A549 (cell line): ENCODE measurements at regions not wholly inside any gene's neighbourhood (a gene's known extent, or its start where the extent isn't known, plus 50 kb on each side); places are given as distances from the start of the nearest gene placed in this dataset.

Experiments
- ATAC-seq, 2 experiments: fragments of 200-7000 bp in 1 of 2; fragments of >200 bp in 1 of 2; cut with Nextera tagmentation in 1 of 2; cut with Tn5 transposase in 1 of 2; 3 replicates each; pipeline versions ENCODE4 v1.8.0 to v1.9.1; 2018 to 2020; ENCODE audit warnings: mild to moderate bottlenecking in 1 of 2, moderate library complexity in 1 of 2
- CTCF ChIA-PET: fragments of 300-600 bp; sonication (Branson Sonifier 250); formaldehyde crosslinking; extraction: SDS; loops from one replicate; lab custom pipeline; 2021; ENCODE audit warnings: antibody characterized with exemption, inconsistent platforms; lab: Yijun Ruan, JAX
- POLR2A ChIA-PET: fragments of 350-600 bp; formaldehyde crosslinking; extraction: SDS; loops from one replicate; lab custom pipeline; 2021; ENCODE audit warnings: antibody characterized with exemption, inconsistent platforms; lab: Yijun Ruan, JAX
- DNase-seq, 2 experiments: peaks; one replicate each; pipeline versions ENCODE4 v3.0.0 to v3.0.0-alpha.2; 2011 to 2016; ENCODE audit warnings: low read depth in 1 of 2, low spot score in 1 of 2
- FAIRE-seq: peaks from 2 replicates; lab custom pipeline; 2011; peaks lifted over from hg19 to GRCh38; lab: Jason Lieb, UNC
- H3K27ac ChIP-seq, 2 experiments: fragments of >200 bp; sonication (Bioruptor Twin); formaldehyde crosslinking; 3 replicates each; pipeline ENCODE4 v1.5.1; 2016 to 2017
- H3K4me1 ChIP-seq: fragments of >200 bp; sonication (Bioruptor Twin); formaldehyde crosslinking; 3 replicates; pipeline ENCODE4 v1.6.1; 2016
- H3K4me2 ChIP-seq: fragments of >200 bp; sonication (Bioruptor Twin); formaldehyde crosslinking; 3 replicates; pipeline ENCODE4 v1.6.1; 2016
- H3K4me3 ChIP-seq: fragments of >200 bp; sonication (Bioruptor Twin); formaldehyde crosslinking; 3 replicates; pipeline ENCODE4 v1.5.1; 2016
- H3K9me3 ChIP-seq: fragments of >200 bp; sonication (Bioruptor Twin); formaldehyde crosslinking; 3 replicates; pipeline ENCODE4 v1.6.1; 2016
- CEBPB ChIP-seq, 2 experiments: fragments of >200 bp in 1 of 2; sonication (Bioruptor Twin) in 1 of 2; formaldehyde crosslinking in 1 of 2; IDR thresholded peaks; 2 replicates each; pipeline ENCODE4 v1.6.1; 2012 to 2016
- CHD2 ChIP-seq: fragments of 150-350 bp; IDR thresholded peaks from 2 replicates; pipeline ENCODE4 v1.6.1; 2014; ENCODE audit warnings: low read length; ENCODE audit not compliant: partially characterized antibody
- CHD4 ChIP-seq: fragments of 200-600 bp; sonication (generic); IDR thresholded peaks from 2 replicates; pipeline ENCODE4 v1.6.1; 2016; ENCODE audit warnings: antibody characterized with exemption, mild to moderate bottlenecking, borderline replicate concordance
- CTCF ChIP-seq: fragments of >200 bp; sonication (Bioruptor Twin); formaldehyde crosslinking; IDR thresholded peaks from 3 replicates; pipeline ENCODE4 v1.5.1; 2016
- EHMT2 ChIP-seq: fragments of 200-600 bp; sonication (generic); IDR thresholded peaks from 2 replicates; pipeline ENCODE4 v1.6.1; 2016; ENCODE audit warnings: antibody characterized with exemption, low read depth, mild to moderate bottlenecking, moderate library complexity
- ELK1 ChIP-seq: fragments of 150-350 bp; IDR thresholded peaks from 2 replicates; pipeline ENCODE4 v1.6.1; 2014; ENCODE audit warnings: low read depth, mild to moderate bottlenecking, low read length
- FOSL2 ChIP-seq, 2 experiments: fragments of 450-650 bp in 1 of 2; fragments of >200 bp in 1 of 2; sonication (Bioruptor Twin) in 1 of 2; formaldehyde crosslinking; IDR thresholded peaks; 2 replicates each; pipeline versions ENCODE4 v1.5.0 to v1.6.1; 2016 to 2020; ENCODE audit warnings: mild to moderate bottlenecking in 1 of 2, moderate library complexity in 1 of 2
- FOXS1 ChIP-seq: fragments of 250-450 bp; sonication (Bioruptor Pico); IDR thresholded peaks from 2 replicates; pipeline ENCODE4 v1.5.0; 2020; ENCODE audit warnings: mild to moderate bottlenecking, moderate library complexity
- GATA3 ChIP-seq: IDR thresholded peaks from 2 replicates; pipeline ENCODE4 v1.6.1; 2012; ENCODE audit warnings: borderline replicate concordance
- HES2 ChIP-seq: fragments of >200 bp; sonication (Bioruptor Twin); formaldehyde crosslinking; IDR thresholded peaks from 2 replicates; pipeline ENCODE4 v1.6.1; 2016
- HMGXB4 ChIP-seq: fragments of 250-450 bp; sonication (Bioruptor Pico); IDR thresholded peaks from 2 replicates; pipeline ENCODE4 v1.5.0; 2021; ENCODE audit warnings: mild to moderate bottlenecking, moderate library complexity, borderline replicate concordance
- HOXA7 ChIP-seq: fragments of 250-450 bp; sonication (Bioruptor Pico); IDR thresholded peaks from 2 replicates; pipeline ENCODE4 v1.5.0; 2020; ENCODE audit warnings: mild to moderate bottlenecking, moderate library complexity
- MAX ChIP-seq: IDR thresholded peaks from 2 replicates; pipeline ENCODE4 v1.6.1; 2012
- MAZ ChIP-seq: fragments of 150-350 bp; IDR thresholded peaks from 2 replicates; pipeline ENCODE4 v1.6.1; 2014; ENCODE audit warnings: antibody characterized with exemption, low read depth, low read length, borderline replicate concordance
- NPAS2 ChIP-seq: fragments of 250-450 bp; sonication (Bioruptor Pico); IDR thresholded peaks from 2 replicates; pipeline ENCODE4 v1.8.0; 2022; ENCODE audit warnings: mild to moderate bottlenecking, moderate library complexity, borderline replicate concordance
- POLR2AphosphoS2 ChIP-seq: conservative IDR thresholded peaks from 2 replicates; pipeline ENCODE4 v1.6.1; 2012; ENCODE audit warnings: low read length, improper control_type of control experiment, inconsistent platforms
- RAD21 ChIP-seq, 2 experiments: fragments of >200 bp in 1 of 2; sonication (Bioruptor Twin) in 1 of 2; formaldehyde crosslinking in 1 of 2; IDR thresholded peaks in 1 of 2; conservative IDR thresholded peaks in 1 of 2; 2 replicates in 1 of 2; 3 replicates in 1 of 2; pipeline ENCODE4 v1.6.1; 2012 to 2018; ENCODE audit warnings: inconsistent platforms in 1 of 2
- RNF2 ChIP-seq: fragments of 200-600 bp; sonication (generic); IDR thresholded peaks from 2 replicates; pipeline ENCODE4 v1.6.1; 2016; ENCODE audit warnings: low read depth, mild to moderate bottlenecking, antibody characterized with exemption, moderate library complexity, borderline replicate concordance
- SREBF2 ChIP-seq: fragments of 450-650 bp; IDR thresholded peaks from 2 replicates; pipeline ENCODE4 v1.6.1; 2014; ENCODE audit warnings: mild to moderate bottlenecking, moderate library complexity
- TFCP2L1 ChIP-seq: fragments of 250-450 bp; sonication (Bioruptor Pico); IDR thresholded peaks from 2 replicates; pipeline ENCODE4 v1.5.0; 2021; ENCODE audit warnings: mild to moderate bottlenecking
- USF2 ChIP-seq: fragments of 450-650 bp; IDR thresholded peaks from 2 replicates; pipeline ENCODE4 v1.6.1; 2014; ENCODE audit warnings: antibody characterized with exemption
- ZSCAN20 ChIP-seq: fragments of 250-450 bp; sonication (Bioruptor Pico); IDR thresholded peaks from 2 replicates; pipeline ENCODE4 v1.8.0; 2022; ENCODE audit warnings: mild to moderate bottlenecking, moderate library complexity
- WGBS: methylation state at CpG from one replicate; pipeline ENCODE4 v1.1.6; 2017; ENCODE audit errors: missing lambda C conversion rate; 5-methylcytosine and 5-hydroxymethylcytosine counted together

GRCh38 chr1:221315330-221315729, 426.6 kb downstream of the DUSP10 start:
- CTCF ChIA-PET, result no interaction called here
- Histone ChIP-seq H3K9me3 (no peaks in the 10 kb centered on the region), H3K27ac (0 out of 6 replicates have a peak overlapping the region, but pooled peaks of 1 of the 2 experiments have one; percentile 15), H3K4me1 (peaks cover 10% of the 10 kb centered on the region; the same call in 2 of the 3 replicates), H3K4me3 (no peak overlapping the region), H3K4me2 (0 out of 3 replicates have a peak overlapping the region, but pooled peaks have one; percentile 4)
- FAIRE-seq, result no peak
- POLR2A ChIA-PET, result no interaction called here
- ATAC-seq, result no peak; a peak in 1 of 6 replicates
- DNase-seq, result no peak
- WGBS, result 21% methylated on average over 3 of the region's 3 CpGs
- TF ChIP-seq RNF2, result no peak
- TF ChIP-seq TFCP2L1 (CRISPR knock-in tag), result no peak
- TF ChIP-seq USF2, result no peak
- TF ChIP-seq POLR2AphosphoS2, result no peak
- no peak for TF ChIP-seq MAZ
- TF ChIP-seq HES2, result no peak
- TF ChIP-seq RAD21 (conservative IDR thresholded peaks at IDR 0.05 in 1 of 2, IDR thresholded peaks at IDR 0.05 in 1 of 2), result no peak
- TF ChIP-seq HOXA7 (CRISPR knock-in tag), result no peak
- TF ChIP-seq FOXS1 (CRISPR knock-in tag), result no peak
- no peak for TF ChIP-seq HMGXB4 (CRISPR knock-in tag)
- TF ChIP-seq SREBF2, result no peak
- TF ChIP-seq CHD4, result no peak
- TF ChIP-seq ELK1, result no peak
- TF ChIP-seq, all 56 proteins: peak for 0

GRCh38 chr1:221316491-221317056, 425.3 kb downstream of the DUSP10 start:
- POLR2A ChIA-PET, result no interaction called here
- WGBS, result 50% methylated on average over 1 of the region's 1 CpG
- DNase-seq, result peak in 1 of 2 experiments; percentile 9
- H3K9me3 ChIP-seq, result no peaks in the 10 kb centered on the region
- CTCF ChIA-PET, result no interaction called here
- no peak overlapping the region for H3K4me3 ChIP-seq
- 0 out of 3 replicates have a peak overlapping the region, but pooled peaks have one; percentile 10 for H3K4me2 ChIP-seq
- peak in 1 of 2 experiments; percentile 19; a peak in 1 of 6 replicates for ATAC-seq
- peaks cover 10% of the 10 kb centered on the region; the same call in 2 of the 3 replicates for H3K4me1 ChIP-seq
- no peak for TF ChIP-seq NPAS2 (CRISPR knock-in tag)
- TF ChIP-seq CEBPB (IDR thresholded peaks at IDR 0.05), result peak; percentile 19 to 67; a peak in 2 of 4 replicates
- no peak for TF ChIP-seq FOSL2 (IDR thresholded peaks at IDR 0.05)
- 0 out of 2 replicates have a peak, but pooled peaks have one; percentile 8 for TF ChIP-seq FOSL2 (CRISPR knock-in tag; IDR thresholded peaks at IDR 0.05)
- TF ChIP-seq, all 56 proteins: peak for 2
- peak overlapping the region; percentile 46 to 59 for H3K27ac ChIP-seq
- FAIRE-seq, result no peak

- CTCF ChIA-PET, result no interaction called here
- Histone ChIP-seq H3K4me3 (no peak overlapping the region), H3K27ac (no peak overlapping the region), H3K4me1 (peaks cover 10% of the 10 kb centered on the region; the same call in 2 of the 3 replicates), H3K9me3 (no peaks in the 10 kb centered on the region), H3K4me2 (no peak overlapping the region)
- FAIRE-seq (no peak), ATAC-seq (no peak), DNase-seq (no peak)
- 38% methylated on average over 3 of the region's 3 CpGs for WGBS
- TF ChIP-seq ZSCAN20 (CRISPR knock-in tag), result no peak
- no peak for TF ChIP-seq GATA3
- TF ChIP-seq HMGXB4 (CRISPR knock-in tag), result no peak
- TF ChIP-seq RAD21 (conservative IDR thresholded peaks at IDR 0.05 in 1 of 2, IDR thresholded peaks at IDR 0.05 in 1 of 2), result no peak
- no peak for TF ChIP-seq CTCF
- no peak for TF ChIP-seq EHMT2
- no peak for TF ChIP-seq CHD2
- TF ChIP-seq MAX, result no peak
- POLR2A ChIA-PET, result no interaction called here
Observed at GRCh38 chr1:221317537-221317936, 424.4 kb downstream of the DUSP10 start.
